NCI-H1694 (cell line): ENCODE measurements at regions not wholly inside any gene's neighbourhood (a gene's known extent, or its start where the extent isn't known, plus 50 kb on each side); places are given as distances from the start of the nearest gene placed in this dataset.

Source experiments
- DNase-seq: peaks from one replicate; lab custom pipeline; 2025; lab: John Stamatoyannopoulos, UW

DNA sequence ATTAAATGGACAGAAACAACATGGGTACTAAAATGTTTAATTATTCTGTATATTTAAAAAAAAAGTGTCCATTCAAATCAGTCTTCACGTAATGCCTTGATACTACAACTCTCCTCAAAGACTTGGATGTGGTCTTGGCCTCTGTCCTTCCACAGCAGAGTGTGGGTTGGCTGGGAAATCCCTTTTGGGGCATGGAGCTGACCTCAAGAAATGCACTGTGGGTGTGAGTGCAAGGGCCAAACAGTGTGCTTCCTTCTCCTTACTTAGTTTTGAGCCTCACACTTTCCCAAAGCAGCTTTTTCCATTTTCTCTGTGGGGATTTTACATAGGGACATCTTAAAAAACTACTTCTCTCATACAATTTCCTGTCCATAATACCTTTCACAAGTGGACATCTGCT, 607.4 kb downstream of the EFNB2 start:
- no peak for DNase-seq

DNA sequence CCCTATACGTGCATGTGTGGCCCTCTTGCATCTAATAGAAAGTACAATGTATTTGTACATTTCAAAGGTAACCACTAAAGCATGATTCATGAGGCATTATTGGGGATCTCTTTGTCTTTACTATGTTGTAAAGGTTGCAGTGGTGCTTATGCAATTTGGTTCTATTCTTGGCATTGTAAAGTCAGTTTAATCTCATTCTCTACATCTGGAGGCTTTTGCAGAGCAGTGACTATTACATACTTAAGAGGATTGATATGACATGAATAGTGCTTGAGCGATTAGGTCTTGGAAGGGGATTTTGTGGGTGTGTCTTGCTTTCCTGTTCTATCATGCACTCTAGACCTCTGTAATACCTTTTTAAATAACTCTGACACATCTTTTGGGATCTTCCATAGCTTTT, 610.0 kb downstream of the EFNB2 start:
- no peak for DNase-seq

DNA sequence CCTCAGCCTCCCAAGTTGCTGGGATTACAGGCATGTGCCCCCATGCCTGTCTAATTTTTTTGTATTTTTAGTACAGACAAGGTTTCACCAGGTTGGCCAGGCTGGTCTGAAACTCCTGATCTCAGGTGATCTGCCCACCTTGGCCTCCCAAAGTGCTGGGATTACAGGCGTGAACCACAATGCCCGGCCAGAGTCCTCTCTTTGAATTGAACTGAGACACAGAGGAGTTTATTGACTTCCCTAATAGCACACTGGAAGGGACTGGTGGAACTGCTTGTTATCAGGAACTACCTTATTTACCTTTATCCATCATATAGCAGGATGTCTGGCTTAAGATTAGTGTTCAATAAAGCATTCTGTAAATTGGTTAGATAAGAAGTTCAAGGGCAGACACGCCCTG, 613.8 kb downstream of the EFNB2 start:
- no peak for DNase-seq

DNA sequence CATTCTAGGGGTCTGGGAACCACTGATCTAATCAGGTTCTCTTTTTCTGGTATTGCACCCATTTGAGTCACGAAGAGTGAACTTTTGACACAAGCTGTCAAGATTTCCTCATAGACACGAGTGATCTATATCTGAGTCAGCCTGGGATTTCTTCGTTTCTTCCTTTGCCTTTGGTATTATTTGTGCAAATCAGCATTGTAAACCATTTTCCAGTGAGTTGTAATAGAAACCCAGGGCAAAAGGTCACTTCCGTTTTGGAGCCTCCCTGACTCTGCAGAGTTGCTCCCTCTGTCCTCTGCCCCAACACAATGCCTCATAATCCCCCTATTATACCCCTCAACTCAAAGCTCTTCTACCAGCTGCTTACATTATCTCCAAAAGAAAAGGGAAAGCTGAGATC, 615.1 kb downstream of the EFNB2 start:
- DNase-seq: no peak

DNA sequence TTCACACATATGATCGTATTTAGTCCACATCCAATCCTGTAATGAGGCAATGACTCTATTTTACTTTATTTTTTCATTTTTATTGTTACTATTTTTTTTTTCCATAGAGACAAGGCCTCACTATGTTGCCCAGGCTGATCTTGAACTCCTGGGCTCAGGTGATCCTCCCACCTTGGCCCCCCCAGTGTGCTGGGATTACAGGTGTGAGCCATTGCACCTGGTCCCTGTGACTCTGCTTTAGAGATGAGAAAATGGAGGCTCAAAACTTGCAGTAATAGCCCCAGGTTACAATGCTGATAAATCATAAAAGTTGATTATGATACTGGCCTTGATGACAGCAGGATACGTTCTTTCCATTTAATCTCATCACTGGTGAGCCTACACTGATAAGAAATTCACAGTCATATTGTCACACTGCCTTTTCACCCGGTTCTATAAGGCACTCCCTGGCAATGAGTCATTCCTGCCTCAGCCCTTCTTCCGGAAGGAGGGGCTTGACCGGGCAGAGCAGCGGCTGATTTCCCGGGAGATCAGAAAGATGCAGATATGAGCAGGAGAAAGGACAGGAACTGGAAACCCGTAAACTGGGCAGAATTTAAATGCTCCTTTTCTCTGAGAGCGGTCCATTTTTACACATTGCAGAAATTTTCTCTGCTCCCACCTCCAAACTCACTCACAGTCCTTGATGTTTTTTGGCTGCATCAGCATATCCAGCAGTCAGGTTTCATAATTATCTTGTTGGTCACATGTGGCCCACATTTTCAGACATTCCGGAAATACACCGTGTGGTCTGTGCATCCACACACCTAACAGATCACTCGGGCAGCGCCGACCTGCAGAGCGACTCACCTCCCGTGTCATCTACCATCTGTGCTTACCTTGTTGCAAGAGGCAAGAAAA, 616.4 kb downstream of the EFNB2 start:
- no peak for DNase-seq

DNA sequence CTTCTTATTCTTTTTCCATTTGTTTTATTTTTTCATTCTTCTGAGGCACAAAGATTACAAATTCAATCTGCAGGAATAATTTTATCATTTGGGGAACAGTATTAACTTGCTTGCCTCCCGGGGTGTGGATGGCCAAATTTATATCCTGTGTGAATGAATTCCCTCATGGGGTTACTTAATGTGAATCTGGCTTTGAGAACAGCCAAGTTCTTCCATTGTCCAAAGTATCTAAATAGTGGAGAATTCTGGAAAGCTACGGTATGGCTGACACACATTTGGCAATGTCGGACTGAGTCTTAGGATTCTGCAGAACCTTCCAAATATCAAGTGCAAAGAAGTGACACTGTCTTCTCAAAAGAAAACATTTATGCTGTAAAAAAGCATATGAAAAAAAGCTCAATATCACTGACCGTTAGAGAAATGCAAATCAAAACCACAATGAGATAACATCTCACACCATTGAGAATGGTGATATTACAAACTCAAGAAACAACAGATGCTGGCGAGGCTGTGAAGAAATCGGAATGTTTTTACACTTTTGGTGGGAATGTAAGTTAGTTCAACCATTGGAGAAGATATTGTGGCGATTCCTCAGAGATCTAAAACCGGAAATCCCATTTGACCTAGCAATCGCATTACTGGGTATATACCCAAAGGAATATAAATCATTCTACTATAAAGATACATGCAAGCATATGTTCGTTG, 620.2 kb downstream of the EFNB2 start:
- DNase-seq: no peak

DNA sequence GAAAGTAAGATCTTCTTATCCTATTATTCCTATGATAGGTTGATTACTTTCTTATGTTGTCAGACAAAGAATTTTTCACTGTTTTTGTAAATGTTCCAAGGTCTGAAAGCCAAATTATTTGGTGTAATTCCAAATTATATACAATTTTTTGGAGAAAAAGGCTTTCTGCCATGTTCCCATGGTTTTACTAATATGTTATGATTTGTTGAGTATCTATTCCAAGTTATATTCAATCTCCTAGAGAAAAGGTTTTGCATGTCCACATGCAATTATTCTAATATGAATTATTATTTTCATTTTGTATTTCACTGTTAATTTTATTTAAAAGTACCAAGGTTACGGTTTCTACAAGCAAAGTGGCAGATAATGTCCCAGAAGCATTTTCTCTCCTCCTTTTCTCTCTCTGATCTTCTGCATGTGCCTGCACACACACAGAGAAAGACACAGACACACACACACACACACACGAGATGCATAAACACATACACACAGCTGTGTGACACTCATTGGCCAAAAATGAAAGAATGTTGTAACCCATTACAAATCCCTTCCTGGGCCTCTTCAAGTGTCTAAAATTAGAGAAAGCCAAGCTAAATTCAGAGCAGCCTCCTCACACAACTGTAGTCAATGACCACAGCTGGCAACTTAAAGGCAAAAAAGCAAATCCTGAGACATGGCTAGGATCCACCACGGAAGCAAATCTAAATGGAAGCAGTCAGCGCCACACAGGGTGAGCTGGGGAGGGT, 621.0 kb downstream of the EFNB2 start:
- DNase-seq: no peak

DNA sequence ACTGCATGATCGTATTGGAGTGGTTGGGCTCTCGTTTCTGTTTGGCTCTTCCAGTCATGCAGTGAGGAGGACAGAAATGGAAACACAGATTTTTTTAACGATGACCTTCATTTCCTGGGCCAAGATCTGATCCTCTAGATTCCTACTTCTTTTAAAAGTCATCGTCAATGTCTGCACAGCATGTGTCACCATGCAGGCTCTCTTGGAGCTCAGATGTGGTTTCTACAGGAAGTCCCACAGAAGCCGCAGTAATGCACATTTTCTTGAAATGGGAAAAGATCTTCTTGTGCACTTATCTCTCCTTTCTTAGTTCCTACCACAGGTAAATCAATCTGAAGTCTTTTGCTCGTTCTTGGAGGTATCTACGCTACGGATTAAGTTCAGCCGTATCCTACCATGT, 626.9 kb downstream of the EFNB2 start:
- no peak for DNase-seq

DNA sequence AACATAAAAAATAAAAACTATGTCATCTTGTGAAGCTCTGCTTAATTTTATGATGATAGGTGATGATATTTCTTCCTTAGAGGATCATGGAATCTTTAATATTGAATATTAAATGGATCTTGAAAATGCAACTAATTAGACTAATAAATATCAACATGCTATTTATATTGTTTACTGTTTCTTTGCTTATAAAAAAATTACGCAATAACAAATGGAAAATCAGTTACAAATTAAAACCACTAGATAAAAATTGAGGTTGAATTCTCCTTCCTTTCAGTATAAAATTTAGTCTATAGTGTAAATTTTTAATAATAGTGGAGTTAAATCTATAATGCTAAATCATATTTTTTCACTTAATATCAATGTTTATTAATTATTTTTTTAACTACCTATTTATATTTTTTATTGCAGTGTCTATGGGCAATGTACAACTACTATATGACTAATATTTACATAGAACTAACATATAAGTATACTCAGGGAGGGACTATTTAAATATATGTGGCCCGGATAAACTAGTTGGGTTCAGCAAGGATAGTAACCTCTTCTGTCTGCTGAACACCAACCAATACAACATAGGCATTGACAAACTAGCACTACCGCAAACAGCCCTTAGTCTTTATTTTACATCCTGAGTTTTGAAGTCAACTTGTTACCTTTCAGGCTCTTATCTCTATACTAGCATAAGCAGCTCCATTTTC, 628.0 kb downstream of the EFNB2 start:
- DNase-seq: no peak

DNA sequence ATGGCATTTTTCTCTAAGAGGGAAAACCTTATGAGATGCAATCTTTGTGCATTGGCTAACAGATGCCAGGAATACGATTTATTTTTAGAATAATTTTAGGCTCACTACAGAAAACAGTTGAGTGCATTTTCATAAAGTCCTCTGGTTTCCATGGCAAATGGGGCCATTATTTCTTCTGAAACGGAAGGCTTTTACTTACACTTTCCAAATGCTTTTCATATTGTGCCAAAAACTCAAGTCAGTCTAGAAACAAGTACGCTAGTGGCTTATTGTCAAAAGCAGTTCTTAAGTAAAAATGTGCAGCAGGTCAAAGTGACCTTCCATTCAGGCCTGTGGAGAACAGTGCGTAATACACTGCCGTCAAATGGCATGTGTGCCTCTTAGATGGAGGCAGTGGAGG, 628.7 kb downstream of the EFNB2 start:
- no peak for DNase-seq

DNA sequence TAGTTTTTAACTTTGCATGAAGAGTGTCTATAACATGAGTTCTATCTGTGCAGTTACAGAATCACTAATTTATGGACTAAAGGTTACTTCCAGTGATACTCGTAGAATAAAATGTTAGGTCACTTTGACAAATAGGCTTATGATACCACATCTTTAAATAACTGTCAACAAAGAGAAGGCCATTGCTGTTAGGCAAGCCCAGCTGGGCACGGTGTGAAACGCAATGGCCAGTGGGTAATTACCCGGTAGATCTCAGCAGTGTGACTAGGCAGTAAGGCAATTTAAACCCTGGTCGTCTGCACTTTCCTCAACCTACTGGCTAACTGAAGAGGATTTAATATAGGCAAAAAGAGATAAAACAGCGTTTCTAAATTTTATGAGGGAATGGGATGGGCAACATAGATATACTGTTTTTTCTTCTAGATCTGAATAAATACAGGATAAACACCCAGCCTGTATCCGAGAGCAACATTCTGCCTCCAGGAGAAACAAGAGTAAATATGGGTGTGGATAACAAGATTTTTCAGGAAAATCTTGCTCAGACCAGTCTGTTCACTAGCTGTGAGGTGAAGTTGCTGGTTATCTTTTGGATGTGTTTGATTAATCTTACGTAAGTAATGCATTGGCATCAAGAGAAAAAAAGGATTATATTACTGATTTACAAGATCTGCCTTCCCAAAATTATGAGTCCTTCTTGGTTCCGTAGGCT, 631.3 kb downstream of the EFNB2 start:
- no peak for DNase-seq

DNA sequence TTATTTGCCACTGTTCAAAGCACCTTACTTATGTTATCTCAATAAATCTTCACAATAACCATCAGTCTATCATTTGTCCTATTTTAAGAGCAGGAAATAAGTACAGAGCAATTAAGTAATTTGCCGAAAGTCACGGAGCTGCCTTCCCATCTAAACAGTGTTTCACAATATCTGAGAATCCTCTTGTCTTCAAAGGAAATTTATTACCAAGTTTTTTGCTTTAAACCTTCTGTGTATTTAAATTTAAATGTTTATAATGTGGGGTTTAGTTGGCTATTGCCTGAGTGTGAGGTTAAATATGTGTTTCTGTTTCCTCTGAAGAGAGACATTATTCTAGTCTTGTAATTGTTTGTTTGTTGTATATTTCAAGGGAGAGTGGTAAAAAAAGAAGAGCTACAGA, 633.1 kb downstream of the EFNB2 start:
- no peak for DNase-seq

DNA sequence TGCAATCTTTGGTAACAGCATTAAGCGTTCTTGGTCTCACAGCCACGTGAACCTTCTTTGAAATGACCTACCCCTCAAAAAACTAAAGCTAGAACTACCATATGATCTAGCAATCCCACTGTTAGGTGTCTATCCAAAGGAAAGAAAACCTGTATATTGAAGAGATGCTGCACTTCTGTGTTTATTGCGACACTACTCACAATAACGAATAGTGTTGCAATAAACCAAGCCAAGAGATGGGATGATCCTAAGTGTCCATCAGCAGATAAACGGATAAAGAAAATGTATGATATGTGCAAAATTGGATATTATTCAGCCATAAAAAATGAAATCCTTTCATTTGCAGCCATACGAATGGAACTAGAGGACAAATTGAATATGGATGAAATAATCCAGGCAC, 637.9 kb downstream of the EFNB2 start:
- DNase-seq: no peak

DNA sequence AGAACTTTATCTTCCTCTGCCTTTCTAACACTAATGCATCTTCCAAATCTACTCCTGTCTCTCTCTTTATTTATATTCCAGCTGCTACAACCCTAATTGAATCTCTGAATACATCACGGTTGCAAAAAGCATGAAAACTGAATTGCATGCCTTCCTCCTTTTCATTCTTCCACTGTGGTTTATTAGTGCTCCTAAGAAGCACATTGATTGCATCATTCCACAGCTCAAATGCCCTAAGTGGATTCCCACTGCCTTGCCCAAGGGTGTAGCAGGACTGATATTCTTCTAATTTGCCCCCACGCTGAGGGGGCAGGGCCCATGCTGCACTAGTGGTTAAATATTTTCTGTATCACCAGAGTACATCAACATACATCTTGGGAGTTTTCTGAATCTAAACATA, 640.8 kb downstream of the EFNB2 start:
- DNase-seq: no peak

DNA sequence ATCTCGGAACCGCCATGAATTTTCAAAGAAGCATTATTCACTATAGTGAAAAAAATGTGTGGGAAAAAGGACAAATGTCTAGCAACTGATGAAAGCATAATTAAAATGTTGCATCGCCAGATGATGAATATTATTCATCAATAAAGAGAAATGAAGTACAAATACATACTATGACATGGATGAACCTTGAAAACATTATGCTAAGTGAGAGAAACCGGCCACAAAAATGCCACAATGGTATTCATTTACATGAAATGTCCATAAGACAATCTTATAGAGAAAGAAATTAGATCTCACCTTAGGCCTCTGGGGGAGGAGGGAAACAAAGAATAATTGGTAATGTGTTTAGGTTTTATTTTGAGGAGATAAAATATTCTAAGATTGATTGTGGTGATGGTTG, 645.0 kb downstream of the EFNB2 start:
- DNase-seq: no peak

DNA sequence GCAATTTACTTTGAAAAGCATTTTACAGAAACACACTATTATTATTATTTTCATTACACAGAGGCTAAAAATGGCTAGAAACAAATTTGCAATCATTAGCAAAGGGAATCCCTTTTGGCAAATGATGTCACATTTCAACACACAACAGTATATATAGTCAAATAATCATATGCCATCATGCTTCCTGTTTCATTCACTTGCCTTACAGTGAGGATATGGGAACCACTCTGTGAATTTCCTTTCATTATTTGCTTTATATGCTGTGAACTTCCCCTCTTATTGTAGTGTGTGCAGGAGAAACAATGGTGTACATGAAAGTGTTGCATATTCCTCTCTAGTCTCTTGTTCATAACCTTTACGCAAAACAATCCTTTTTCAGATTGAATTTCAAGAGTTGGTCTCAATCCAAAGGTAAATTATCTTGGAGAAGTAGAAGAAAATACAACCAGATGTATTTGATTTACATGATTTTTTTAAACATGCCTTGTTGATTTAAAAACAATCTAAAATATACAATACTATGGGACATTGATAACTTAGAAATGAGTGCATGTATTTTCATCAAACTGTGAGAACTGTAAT, 657.3 kb downstream of the EFNB2 start:
- no peak for DNase-seq

DNA sequence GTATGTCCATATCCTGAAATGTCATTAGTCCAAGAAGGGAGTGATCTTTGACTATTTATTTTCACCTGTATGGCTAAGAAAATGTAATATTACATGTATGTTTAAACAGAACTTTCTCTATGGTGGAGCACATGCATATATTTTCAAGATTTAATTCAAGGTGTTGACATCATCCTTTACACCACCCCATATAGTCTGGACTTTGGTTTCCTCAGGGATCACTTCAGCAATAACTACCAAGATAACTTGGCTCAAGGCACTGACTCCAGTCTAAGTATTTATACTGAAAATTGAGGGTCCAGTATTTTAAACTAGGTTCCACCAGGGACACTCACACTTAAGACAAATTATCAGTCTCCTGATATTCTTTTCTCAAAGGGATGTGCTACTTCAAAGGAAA, 660.6 kb downstream of the EFNB2 start:
- no peak for DNase-seq

DNA sequence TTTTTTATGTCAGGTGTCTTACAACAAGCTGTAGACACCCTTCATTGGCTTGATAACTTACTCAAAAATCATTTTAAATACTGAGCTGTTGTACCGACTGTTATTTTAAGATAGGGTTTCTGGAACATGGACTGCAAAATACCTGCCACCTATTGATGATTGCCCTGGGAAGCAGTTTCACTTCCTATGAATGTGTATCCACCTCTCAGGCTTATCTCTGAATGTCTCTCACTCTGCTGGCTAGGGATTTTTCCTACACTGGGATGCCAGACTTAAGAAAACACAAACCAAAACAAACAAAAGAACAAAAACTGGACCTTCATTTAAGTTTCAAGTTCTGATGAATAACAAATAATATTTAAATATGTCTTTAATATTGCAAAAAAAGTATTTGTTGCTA, 663.7 kb downstream of the EFNB2 start:
- no peak for DNase-seq

DNA sequence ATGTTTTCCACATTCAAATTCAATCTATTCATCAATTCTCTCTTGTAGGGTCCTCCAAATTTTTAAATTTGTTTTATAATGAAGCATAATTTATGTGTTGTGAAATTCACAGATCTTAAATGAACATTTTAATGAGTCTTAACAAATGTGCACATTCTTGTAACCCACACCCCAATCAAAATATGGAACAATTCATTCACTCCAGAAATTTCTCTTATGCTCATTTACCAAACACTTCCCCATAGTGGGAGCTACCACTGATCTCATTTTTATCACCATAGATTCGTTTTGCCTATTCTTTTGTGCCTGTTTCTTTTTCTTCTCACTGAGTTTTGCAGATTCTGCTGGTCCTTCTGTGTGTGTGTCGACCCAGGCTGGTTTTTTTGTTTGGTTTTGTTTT, 664.1 kb downstream of the EFNB2 start:
- no peak for DNase-seq

DNA sequence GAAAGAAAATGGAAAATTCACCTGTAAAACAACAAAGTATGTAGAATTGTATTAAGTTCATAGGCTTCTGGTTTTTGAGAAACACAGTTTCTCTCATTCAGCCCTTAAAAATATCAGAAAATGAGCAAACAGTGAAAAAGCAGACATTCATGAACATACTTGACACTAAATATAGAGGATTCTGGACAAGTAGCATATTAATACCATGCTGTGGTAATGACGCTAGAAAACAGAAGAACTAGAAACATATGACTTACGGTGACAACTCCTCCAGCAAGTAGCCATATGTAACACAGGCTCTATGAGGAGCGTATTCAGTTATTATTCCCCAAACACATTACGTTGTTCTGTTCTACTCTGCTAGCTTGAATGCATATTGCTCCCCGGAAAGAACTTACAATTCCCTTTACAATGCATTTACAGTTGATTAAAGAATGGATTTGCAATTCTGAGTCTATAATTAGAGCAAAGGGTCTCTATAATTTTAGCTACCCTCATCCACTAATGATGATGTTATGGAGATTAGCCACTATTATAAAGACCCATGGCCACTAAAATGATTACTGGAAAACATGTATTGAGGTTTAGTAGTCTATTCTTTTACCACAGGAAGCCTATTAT, 672.1 kb downstream of the EFNB2 start:
- no peak for DNase-seq

DNA sequence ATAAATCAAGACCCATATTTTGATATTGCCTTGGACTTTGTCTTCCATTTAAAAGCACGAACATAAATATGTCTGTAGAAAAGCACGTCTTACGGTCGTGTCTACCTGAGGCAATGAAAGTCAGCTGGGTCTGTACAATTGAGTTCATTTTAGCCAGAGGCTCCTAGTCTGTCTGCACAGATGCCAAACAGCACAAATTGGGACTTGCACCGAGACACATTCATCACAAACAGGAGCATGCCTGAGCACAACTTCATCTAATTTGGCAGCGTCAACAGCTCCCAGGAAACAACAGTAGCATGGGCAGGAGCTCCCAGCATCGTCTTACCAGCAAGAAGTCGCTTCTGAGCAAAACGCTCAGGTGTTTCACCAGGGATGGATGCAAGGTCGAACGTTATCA, 687.0 kb downstream of the EFNB2 start:
- DNase-seq: peak; percentile 80
